Parathyroid adenoma (tissue), 2 donors: ENCODE measurements at regions not wholly inside any gene's neighbourhood (a gene's known extent, or its start where the extent isn't known, plus 50 kb on each side); places are given as distances from the start of the nearest gene placed in this dataset.

Experiments
- H2AFZ ChIP-seq: fragments of 300-600 bp; sonication (generic); one replicate; pipeline ENCODE4 v1.7.0; 2017; ENCODE audit warnings: antibody characterized with exemption, mild to moderate bottlenecking
- H3K27ac ChIP-seq: fragments of 300-600 bp; sonication (generic); one replicate; pipeline ENCODE4 v1.7.0; 2017
- H3K27me3 ChIP-seq: fragments of 300-600 bp; sonication (generic); one replicate; pipeline ENCODE4 v1.7.0; 2017; ENCODE audit warnings: low read length; ENCODE audit not compliant: control insufficient read depth, insufficient read depth
- H3K36me3 ChIP-seq: fragments of 300-600 bp; sonication (generic); one replicate; pipeline ENCODE4 v1.7.0; 2017; ENCODE audit warnings: low read length; ENCODE audit not compliant: control insufficient read depth, insufficient read depth
- H3K4me1 ChIP-seq: fragments of 300-600 bp; sonication (generic); one replicate; pipeline ENCODE4 v1.7.0; 2017; ENCODE audit warnings: control low read depth
- H3K4me2 ChIP-seq: fragments of 300-600 bp; sonication (generic); one replicate; pipeline ENCODE4 v1.7.0; 2017; ENCODE audit warnings: low read length
- H3K4me3 ChIP-seq: fragments of 300-600 bp; sonication (generic); one replicate; pipeline ENCODE4 v1.7.0; 2017; ENCODE audit warnings: low read depth, low read length
- H3K79me2 ChIP-seq: fragments of 300-600 bp; sonication (generic); one replicate; pipeline ENCODE4 v1.7.0; 2017; ENCODE audit warnings: control low read depth
- H3K9ac ChIP-seq: fragments of 300-600 bp; sonication (generic); one replicate; pipeline ENCODE4 v1.7.0; 2017; ENCODE audit warnings: mild to moderate bottlenecking
- H3K9me3 ChIP-seq: fragments of 300-600 bp; sonication (generic); one replicate; pipeline ENCODE4 v1.7.0; 2017; ENCODE audit warnings: low read length; ENCODE audit not compliant: control insufficient read depth
- TF ChIP-seq, protein P1 (sequence below): fragments of 300-600 bp; sonication (generic); IDR thresholded peaks from one replicate; pipeline ENCODE4 v1.7.0; 2017; ENCODE audit warnings: antibody characterized with exemption, mild to moderate bottlenecking
- donor health status: primary hyperparathyroidism.

DNA sequence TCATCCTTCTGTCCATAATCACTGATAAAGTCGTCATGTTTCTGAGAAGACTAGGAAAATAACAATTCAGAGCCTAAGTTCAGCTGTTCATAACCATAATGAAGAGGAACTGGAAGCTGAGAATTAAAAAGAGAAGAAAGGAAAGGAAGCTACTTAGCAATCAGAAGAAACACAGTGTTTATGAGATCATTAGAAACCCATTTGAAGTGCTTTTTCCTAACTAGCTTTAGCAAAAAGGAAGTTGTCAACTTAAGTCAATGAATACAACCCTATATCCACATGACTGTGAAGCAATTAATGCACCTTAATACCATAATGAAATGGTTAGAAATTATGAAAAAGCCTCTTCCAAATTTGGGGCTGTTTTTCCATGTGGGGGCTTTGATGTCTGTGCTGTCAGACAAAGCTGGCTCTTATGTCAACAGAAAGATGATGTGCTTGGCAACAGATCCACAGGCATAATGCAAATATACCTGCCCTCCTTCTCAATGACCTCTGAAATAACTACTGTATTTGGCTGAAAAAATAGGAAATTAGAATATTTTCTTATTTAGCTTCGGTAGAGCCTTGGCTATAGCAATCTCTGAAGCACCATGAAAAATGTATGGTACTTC is 463.5 kb downstream of the RASEF start:
- TF ChIP-seq, protein P1, sequence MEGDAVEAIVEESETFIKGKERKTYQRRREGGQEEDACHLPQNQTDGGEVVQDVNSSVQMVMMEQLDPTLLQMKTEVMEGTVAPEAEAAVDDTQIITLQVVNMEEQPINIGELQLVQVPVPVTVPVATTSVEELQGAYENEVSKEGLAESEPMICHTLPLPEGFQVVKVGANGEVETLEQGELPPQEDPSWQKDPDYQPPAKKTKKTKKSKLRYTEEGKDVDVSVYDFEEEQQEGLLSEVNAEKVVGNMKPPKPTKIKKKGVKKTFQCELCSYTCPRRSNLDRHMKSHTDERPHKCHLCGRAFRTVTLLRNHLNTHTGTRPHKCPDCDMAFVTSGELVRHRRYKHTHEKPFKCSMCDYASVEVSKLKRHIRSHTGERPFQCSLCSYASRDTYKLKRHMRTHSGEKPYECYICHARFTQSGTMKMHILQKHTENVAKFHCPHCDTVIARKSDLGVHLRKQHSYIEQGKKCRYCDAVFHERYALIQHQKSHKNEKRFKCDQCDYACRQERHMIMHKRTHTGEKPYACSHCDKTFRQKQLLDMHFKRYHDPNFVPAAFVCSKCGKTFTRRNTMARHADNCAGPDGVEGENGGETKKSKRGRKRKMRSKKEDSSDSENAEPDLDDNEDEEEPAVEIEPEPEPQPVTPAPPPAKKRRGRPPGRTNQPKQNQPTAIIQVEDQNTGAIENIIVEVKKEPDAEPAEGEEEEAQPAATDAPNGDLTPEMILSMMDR: no peak
- Histone ChIP-seq H3K36me3 (no peaks in the 10 kb centered on the region), H3K9ac (no peak overlapping the region)

DNA sequence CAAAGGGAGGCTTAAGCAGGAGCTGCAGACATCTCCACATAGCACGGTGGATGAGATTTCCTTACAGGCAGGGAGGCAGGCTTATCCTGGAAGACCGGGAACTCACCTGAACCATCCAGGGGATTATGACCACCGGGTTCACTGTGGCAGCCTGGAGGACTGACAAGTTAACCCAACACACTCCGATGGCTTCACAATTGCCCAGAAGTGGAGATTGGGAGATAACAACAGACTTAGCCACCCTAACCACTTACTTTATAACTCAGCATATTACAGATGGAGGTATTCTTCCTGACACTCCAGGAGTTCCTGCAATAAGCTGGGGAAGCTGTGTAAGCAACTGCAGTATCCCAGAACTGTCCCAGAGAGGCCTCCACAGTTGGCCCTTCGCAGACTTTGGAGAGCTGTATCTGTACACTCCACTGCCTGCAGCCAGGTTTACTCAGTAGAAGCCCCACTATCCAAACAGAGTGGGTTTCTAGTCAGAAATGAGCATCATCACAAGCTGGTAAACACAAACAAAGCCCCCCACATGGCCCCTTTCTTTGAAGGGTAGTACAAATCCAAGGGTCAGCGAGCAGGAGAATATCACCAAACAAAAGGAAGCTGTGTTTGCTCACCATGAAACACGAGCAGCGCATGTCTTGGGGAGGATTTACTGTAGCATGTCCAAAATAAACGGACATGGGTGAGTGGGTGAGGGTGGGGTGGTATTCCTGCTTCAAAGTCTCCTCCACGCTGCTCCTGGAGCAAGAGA is 462.2 kb downstream of the RASEF start:
- Histone ChIP-seq H3K27me3 (no peaks in the 10 kb centered on the region), H3K27ac (no peak overlapping the region), H3K9me3 (no peaks in the 10 kb centered on the region), H2AFZ (no peak overlapping the region), H3K4me3 (no peak overlapping the region), H3K9ac (no peak overlapping the region), H3K36me3 (no peaks in the 10 kb centered on the region), H3K4me2 (no peak overlapping the region), H3K79me2 (no peaks in the 10 kb centered on the region), H3K4me1 (no peaks in the 10 kb centered on the region)
- TF ChIP-seq, protein P1: no peak

More for the DNA sequence above, 463.5 kb downstream of the RASEF start:
- Histone ChIP-seq H3K4me1 (no peaks in the 10 kb centered on the region), H3K27ac (no peak overlapping the region), H3K9me3 (no peaks in the 10 kb centered on the region), H3K27me3 (no peaks in the 10 kb centered on the region), H3K79me2 (no peaks in the 10 kb centered on the region), H3K4me2 (no peak overlapping the region), H2AFZ (no peak overlapping the region), H3K4me3 (no peak overlapping the region)

DNA sequence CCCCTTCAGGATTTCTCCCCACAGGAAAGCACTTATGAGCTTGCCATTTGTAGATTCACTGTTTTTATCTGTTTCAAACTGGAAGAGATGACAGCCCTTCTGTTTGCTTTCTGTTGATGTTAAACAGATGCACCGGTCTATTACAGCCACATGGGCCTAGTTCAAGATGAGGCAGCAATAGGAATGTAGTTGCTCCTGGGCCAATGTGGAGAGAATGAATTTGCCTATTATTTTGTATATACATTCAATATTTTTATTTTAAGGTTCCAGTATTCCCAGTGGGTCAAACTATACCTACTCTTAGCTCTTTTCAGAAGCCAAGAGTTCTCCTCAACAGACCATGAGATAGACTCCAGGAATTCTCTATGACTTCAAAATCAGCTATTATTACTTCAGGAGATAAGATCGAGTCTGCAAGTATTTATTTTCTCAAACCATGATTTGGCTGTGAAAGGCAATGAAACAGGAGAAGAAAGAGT is 461.6 kb downstream of the RASEF start:
- H3K79me2 ChIP-seq: no peaks in the 10 kb centered on the region
- TF ChIP-seq, protein P1: no peak
- H3K9me3 ChIP-seq: no peaks in the 10 kb centered on the region
- no peak overlapping the region for H3K9ac ChIP-seq
- H3K4me3 ChIP-seq: no peak overlapping the region
- no peaks in the 10 kb centered on the region for H3K27me3 ChIP-seq
- no peaks in the 10 kb centered on the region for H3K4me1 ChIP-seq
- H3K4me2 ChIP-seq: no peak overlapping the region
- H2AFZ ChIP-seq: no peak overlapping the region
- no peaks in the 10 kb centered on the region for H3K36me3 ChIP-seq
- no peak overlapping the region for H3K27ac ChIP-seq

DNA sequence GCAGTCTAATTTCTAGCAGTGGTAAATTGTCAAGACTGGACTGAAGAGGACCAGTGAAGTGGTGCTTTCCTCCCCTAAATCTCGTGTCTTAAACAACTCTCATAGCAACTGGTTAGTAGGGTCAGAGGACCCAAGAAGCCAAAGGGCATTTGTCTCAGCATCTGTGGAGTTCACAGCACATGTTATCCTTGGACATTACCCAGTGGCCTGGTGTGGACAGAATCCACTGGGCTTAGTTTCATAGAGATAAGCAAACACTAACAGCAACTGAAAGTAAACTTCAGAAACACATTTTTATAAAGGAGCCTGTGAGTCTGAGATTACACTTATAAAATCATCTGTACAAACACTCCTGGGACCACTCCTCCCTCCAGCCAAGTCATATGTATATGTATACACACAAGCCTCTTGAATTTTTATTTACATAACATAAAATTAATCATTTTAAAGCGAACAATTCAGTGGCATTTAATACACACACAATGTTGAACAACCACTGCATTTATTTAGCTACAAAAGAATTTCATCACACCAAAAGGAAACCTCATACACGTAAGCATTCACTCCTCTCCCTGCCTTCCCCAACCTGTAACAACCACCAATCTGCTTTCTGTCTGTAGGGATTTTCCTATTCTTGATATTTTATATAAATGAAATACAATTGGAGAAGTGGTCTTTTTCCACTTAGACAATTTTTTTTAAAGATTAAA is 457.8 kb downstream of the RASEF start:
- TF ChIP-seq, protein P1: no peak
- Histone ChIP-seq H2AFZ (no peak overlapping the region), H3K79me2 (no peaks in the 10 kb centered on the region), H3K9me3 (no peaks in the 10 kb centered on the region), H3K9ac (no peak overlapping the region), H3K27me3 (no peaks in the 10 kb centered on the region), H3K4me2 (no peak overlapping the region), H3K36me3 (no peaks in the 10 kb centered on the region), H3K4me1 (no peaks in the 10 kb centered on the region), H3K4me3 (no peak overlapping the region), H3K27ac (no peak overlapping the region)
